GM19328 (cell line): ENCODE measurements at regions not wholly inside any gene's neighbourhood (a gene's known extent, or its start where the extent isn't known, plus 50 kb on each side); places are given as distances from the start of the nearest gene placed in this dataset.

ENCODE experiments used
- ATAC-seq: cut with Tn5 transposase; IDR thresholded peaks from one replicate; pipeline ENCODE4 v1.9.1; 2021; ENCODE audit warnings: mild to moderate bottlenecking, moderate library complexity; ENCODE audit not compliant: unreplicated experiment

DNA sequence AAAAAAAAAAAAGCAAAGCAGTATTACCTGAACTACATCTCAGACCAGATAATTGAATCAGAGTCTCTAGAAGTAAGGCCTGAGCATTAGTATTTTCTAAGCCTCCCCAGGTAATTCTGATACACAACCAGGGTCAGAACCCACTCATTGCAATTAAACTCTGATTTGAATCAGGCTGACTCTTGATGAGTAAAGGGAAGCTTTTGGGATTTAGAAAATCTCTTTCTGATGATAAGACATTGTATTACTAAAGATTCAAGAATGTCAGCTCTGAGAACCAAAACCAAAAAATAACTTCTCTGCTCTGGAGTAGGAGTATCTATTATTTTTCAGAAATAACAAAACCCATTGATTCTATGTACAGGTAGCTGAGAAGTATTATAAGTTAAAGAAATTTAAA is 100.1 kb upstream of the COL21A1 start:
- ATAC-seq, result no peak

DNA sequence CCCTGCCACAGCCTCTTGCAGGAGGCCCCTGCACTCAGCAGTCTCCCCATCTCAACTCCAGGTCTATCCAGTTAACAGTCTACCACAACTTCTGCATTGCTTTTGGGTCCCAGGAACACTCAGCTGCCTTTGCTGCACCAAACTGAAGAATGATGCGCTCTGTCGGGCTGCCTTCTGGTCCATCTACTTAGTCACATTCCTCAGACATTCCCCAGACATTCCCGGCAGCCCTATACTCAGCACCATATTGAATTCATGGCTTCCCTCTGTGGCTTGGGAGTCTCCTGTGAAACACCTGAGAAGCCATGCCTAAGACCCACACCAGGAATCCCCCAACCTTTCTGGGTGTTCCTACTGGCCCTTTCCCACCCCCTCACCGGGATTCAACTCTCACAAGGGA is 99.6 kb upstream of the COL21A1 start:
- no peak for ATAC-seq

DNA sequence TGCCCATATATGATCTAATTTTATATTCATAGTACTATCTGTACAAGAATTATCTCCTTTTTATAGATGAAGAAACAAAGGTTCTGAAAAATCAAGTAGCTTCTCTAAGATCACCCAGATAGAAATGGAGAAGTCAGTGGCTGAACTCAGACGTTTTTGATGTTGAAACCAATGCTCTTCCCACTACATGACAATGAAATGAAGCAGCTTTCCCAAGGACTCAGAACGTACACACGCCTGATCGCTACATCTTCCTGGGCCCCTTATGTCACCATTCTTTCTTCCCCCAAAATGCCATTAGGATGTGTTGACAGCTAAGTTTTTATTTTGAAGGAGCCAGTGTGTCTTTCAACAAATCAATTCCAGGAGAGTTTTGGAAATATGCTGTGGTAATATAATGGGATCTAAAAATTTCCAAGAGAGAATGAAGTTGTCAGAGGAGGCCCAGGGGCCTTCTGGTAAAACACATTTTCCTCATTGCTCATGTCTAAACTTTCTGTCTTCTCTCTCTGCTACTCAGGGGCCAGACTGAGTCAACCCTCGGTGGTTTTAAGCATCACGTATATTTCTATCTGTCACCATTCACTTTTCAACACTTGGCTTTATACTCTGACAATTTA is 98.1 kb upstream of the COL21A1 start:
- no peak for ATAC-seq

- no peak for ATAC-seq
These were observed 95.9 kb upstream of the COL21A1 start for GRCh38 chr6:56343295-56343694.

- no peak for ATAC-seq
These were observed 92.1 kb upstream of the COL21A1 start for GRCh38 chr6:56339524-56339923.

DNA sequence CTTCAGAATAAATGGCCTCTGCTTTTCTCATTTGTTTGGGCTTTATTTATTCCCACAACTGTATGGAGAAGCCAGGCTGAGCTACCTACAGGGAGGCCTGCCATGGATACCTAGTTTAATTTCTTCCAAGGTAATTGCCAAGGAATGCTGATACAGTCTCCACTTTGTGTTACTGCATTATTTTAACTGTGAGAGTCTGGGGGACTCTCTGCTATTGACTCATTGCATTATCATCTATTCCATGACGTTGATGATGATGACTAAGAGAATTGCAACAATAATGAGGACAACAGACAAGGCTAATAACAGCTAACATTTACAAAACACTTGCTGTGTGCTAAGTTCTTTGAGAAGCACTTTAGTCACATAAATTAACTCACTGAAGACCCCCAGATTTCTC is 88.3 kb upstream of the COL21A1 start:
- ATAC-seq, result no peak

GRCh38 chr6:56334937-56335336 is 87.6 kb upstream of the COL21A1 start:
- no peak for ATAC-seq

DNA sequence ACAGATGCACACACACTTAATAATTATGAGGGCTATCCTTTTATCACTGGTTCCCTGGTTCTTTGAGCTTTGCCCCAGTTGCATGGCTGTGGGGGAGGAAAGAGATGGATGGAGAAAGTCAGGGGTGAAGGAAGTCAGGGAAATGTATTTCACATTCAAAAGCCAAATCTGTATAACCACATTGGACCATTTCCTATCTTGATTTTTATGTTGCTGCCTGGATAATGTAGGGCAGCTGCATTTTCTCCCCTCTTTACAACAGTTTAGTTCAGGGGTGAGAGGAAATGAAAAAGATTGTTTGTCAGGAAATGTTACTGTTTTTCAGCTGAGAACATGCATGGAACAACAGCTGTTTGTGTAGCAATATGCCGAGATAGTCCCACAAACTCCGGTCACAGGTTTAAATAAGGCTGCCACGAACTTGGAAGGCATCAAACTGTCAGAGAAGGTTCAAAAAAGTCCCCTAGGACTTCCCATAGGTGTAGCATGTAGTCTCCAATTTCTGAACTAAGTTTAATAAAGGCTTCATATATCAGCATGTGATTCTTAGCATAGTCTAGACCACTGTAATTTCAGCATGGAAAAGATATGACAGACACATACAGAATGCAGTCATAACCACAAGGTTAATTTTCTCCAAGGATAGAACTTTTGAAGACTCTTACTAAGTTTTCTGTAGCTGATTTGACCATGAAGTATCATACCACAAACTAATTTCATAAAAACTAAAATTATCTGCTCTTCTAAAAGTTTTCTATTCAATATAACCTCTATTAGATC is 82.1 kb upstream of the COL21A1 start:
- ATAC-seq, result no peak

GRCh38 chr6:56328728-56329090 is 81.3 kb upstream of the COL21A1 start:
- no peak for ATAC-seq

GRCh38 chr6:56327946-56328727 is 80.8 kb upstream of the COL21A1 start:
- no peak for ATAC-seq

- ATAC-seq, result no peak
These were observed 77.0 kb upstream of the COL21A1 start for GRCh38 chr6:56324396-56324795.

- ATAC-seq, result no peak
These were observed 71.5 kb upstream of the COL21A1 start for GRCh38 chr6:56318851-56319250.

GRCh38 chr6:56314683-56315523 is 67.5 kb upstream of the COL21A1 start:
- ATAC-seq, result no peak

- no peak for ATAC-seq
These were observed 64.4 kb upstream of the COL21A1 start for GRCh38 chr6:56311533-56312448.

DNA sequence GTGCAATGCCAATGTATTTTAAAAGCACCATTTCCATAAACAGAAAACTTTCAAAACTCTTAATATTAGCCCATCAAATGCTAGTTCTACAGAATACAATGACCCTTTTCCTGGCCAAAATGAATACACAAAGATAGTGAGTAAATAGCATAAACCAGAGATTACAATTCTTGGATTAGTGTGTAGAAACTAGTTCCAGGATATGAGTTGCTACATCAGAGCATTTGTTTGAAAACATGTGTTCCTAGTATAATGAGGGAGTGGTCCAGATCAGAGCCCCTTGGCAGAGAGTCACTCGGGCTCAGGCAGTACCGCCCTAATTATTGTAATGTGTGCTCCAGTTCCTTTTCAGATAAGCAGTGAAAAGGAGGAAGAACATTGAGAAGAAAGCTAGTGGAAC is 63.7 kb upstream of the COL21A1 start:
- no peak for ATAC-seq

DNA sequence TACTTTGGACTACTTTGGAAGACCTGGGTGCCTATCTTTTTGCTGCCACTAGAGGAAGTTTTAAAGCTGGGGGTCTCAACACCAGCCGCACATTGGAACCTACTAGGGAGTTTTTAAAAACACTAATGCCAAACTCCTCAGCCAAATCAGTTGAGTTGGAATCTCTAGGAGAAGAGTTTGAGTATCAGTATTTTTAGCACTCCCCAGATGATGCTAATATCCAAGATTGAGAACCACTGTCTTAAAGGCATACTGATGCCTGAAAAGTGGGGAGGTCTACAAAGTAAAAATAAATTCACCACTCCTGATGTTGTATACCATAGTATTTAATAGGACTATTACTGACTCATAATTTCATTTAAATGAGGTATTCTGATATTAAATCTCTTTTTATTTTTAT is 62.9 kb upstream of the COL21A1 start:
- ATAC-seq, result no peak

DNA sequence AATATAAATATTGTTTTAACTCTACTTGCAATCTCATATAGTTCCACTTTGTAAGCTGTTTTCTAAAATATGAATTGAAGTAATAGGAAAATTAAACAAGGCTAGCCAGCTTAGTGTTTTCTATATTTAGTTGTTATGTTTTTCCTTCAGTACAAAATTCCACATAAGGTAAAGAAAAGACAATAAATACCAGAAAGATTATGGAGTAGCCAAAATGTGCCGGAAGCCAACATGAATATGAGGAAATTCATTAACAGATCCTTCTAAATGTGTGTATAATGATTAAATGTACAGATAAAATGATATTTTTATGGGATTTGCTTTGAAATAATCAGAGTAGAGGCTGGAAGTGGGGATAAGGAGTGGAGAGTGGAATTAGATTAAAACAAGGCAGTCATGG is 52.5 kb upstream of the COL21A1 start:
- ATAC-seq, result no peak

DNA sequence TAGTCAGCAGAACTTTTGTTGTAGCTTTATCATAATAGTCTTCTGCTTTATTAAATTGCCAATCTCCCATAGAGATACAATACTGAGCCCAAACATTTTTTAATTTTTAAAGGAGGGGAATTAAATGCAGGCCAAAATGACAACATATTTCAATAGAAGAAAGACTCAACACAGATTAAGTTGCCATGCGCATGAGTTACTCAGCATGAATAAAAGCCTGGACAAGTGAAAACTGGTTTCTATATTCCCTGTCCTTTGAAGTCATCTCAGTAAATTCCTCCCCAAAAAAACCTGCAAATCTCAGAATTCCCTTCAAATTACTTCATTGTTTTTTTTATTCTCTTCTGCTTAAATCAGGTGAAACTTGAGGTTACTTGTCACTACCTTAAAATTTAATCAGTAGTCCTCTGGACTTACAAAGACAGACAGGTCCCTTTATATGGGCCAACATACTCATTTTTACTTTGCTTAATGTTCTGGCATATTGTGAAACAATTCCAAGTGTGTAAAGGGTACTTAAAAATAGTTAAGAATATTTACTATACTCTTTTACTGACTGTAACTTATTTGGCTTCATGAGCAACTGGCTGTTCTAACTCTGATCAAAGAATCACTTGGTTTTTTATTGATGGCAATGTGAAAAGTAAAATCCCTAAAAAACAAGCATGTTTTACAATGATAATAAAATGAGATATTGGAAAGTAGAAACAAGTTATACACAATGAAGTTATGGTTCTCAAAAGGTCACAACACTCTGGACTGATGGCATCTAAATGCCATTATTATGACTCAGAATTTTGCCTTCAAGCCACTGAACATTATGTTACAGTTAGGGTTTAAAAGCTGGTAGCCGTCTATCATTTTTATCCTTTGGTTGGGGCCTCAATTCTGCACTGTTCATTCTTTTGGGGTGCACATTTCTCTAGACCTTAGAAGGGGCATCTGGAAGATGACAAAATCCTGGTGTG is 49.9 kb upstream of the COL21A1 start:
- ATAC-seq, result no peak
